HepG2 (cell line): ENCODE measurements at regions not wholly inside any gene's neighbourhood (a gene's known extent, or its start where the extent isn't known, plus 50 kb on each side); places are given as distances from the start of the nearest gene placed in this dataset.

Experiments
- ATAC-seq: fragments of 200-7000 bp; cut with Tn5 transposase; 3 replicates; pipeline ENCODE4 v1.9.1; 2020; ENCODE audit warnings: mild to moderate bottlenecking, moderate library complexity
- BruUV-seq: library from RNA; stranded (reverse); fragments of 400-500 nt; replicated peaks from 2 replicates; lab custom pipeline; 2021; lab: Mats Ljungman, UMichigan
- CTCF ChIA-PET: fragments of 300-600 bp; formaldehyde crosslinking; extraction: SDS; loops from one replicate; lab custom pipeline; 2021; ENCODE audit warnings: low total read pairs, inconsistent platforms, low intra/inter-chr PET ratio; lab: Yijun Ruan, JAX
- POLR2A ChIA-PET: fragments of 350-600 bp; sonication (Branson Sonifier 250); formaldehyde crosslinking; loops from one replicate; lab custom pipeline; 2020; ENCODE audit warnings: antibody characterized with exemption, inconsistent platforms; lab: Yijun Ruan, JAX
- DNase-seq: peaks from one replicate; pipeline ENCODE4 v3.0.0-alpha.2; 2015; ENCODE audit warnings: low spot score
- FAIRE-seq: peaks from 3 replicates; lab custom pipeline; 2011; peaks lifted over from hg19 to GRCh38; lab: Jason Lieb, UNC
- H2AFZ ChIP-seq: one replicate; pipeline ENCODE4 v1.6.1; 2011; ENCODE audit warnings: low read length, inconsistent platforms
- H3K27ac ChIP-seq: fragments of 300-600 bp; 3 replicates; pipeline ENCODE4 v1.8.0; 2011; ENCODE audit warnings: mixed run types, mild to moderate bottlenecking, mixed read lengths, low read length, inconsistent platforms; ENCODE audit not compliant: insufficient read depth; ENCODE audit errors: extremely low read length
- H3K27me3 ChIP-seq, 2 experiments: fragments of 200-600 bp in 1 of 2; 2 replicates in 1 of 2; 3 replicates in 1 of 2; pipeline versions ENCODE4 v1.6.0 to v1.8.0; 2011; ENCODE audit warnings: low read length in 2 of 2, mild to moderate bottlenecking in 2 of 2, moderate library complexity in 2 of 2, inconsistent platforms in 1 of 2; ENCODE audit not compliant: insufficient read depth in 2 of 2, control insufficient read depth in 1 of 2
- H3K36me3 ChIP-seq, 2 experiments: fragments of 200-600 bp in 1 of 2; replicated peaks in 1 of 2; 2 replicates in 1 of 2; 3 replicates in 1 of 2; pipeline versions ENCODE4 v1.5.1 to v1.8.0; 2011; ENCODE audit warnings: low read length in 2 of 2, inconsistent platforms in 1 of 2; ENCODE audit not compliant: insufficient read depth in 2 of 2, control insufficient read depth in 1 of 2
- H3K4me1 ChIP-seq: 2 replicates; pipeline ENCODE4 v1.5.1; 2012; ENCODE audit warnings: low read length, inconsistent platforms; ENCODE audit not compliant: insufficient read depth
- H3K4me2 ChIP-seq: 2 replicates; pipeline ENCODE4 v1.6.0; 2011; ENCODE audit warnings: low read depth, low read length, inconsistent platforms
- H3K4me3 ChIP-seq, 3 experiments: fragments of 200-600 bp in 1 of 3; sonication (generic), shearing (Covaris generic) in 1 of 3; replicated peaks in 1 of 3; 2 replicates each; pipeline ENCODE4 v1.5.1; 2011 to 2016; ENCODE audit warnings: low read length in 3 of 3, inconsistent platforms in 2 of 3, low read depth in 2 of 3, mild to moderate bottlenecking in 2 of 3, control low read depth in 1 of 3, mixed read lengths in 1 of 3; ENCODE audit not compliant: insufficient read depth in 1 of 3
- H3K79me2 ChIP-seq: one replicate; pipeline ENCODE4 v1.6.1; 2011; ENCODE audit warnings: low read length, inconsistent platforms; ENCODE audit not compliant: insufficient read depth
- H3K9ac ChIP-seq: 2 replicates; pipeline ENCODE4 v1.6.0; 2011; ENCODE audit warnings: mild to moderate bottlenecking, low read depth, low read length, inconsistent platforms; ENCODE audit not compliant: insufficient read depth
- H3K9me3 ChIP-seq: 2 replicates; pipeline ENCODE4 v1.5.1; 2012; ENCODE audit warnings: mild to moderate bottlenecking, low read length
- H4K20me1 ChIP-seq: 2 replicates; pipeline ENCODE4 v1.6.0; 2011; ENCODE audit warnings: inconsistent platforms, mild to moderate bottlenecking, low read length, moderate library complexity; ENCODE audit not compliant: insufficient read depth
- BCL6 ChIP-seq: IDR thresholded peaks from 2 replicates; pipeline ENCODE4 v1.6.1; 2016; ENCODE audit warnings: missing genetic modification reagents, missing compliant biosample characterization
- HDAC6 ChIP-seq: fragments of 200-600 bp; sonication (generic); IDR thresholded peaks from 2 replicates; pipeline ENCODE4 v1.7.0; 2017; ENCODE audit warnings: mild to moderate bottlenecking, antibody characterized with exemption, low read length, low read depth
- ZBTB42 ChIP-seq: sonication (generic); formaldehyde crosslinking; IDR thresholded peaks from 2 replicates; pipeline ENCODE4 v1.5.0; 2020; ENCODE audit warnings: mild to moderate bottlenecking, missing genetic modification reagents
- ZFP62 ChIP-seq: sonication (generic); formaldehyde crosslinking; IDR thresholded peaks from 2 replicates; pipeline ENCODE4 v1.4.0; 2020; ENCODE audit warnings: missing genetic modification reagents
- WGBS: methylation state at CpG from one replicate; pipeline ENCODE4 v1.1.6; 2017; ENCODE audit warnings: low lambda C conversion rate; 5-methylcytosine and 5-hydroxymethylcytosine counted together
- in situ Hi-C: cut with HindIII; loops from 2 replicates; pipeline ENCODE4 v1.10.0; 2017; ENCODE audit warnings: low pct_unique_long_range_greater_than_20kb; ENCODE audit not compliant: extremely low pct_ligation_motif_present
- intact Hi-C: fragments of 100-400 bp; cut with micrococcal nuclease; formaldehyde crosslinking; loops from one replicate; pipeline ENCODE4 v1.10.0; 2022; ENCODE audit not compliant: unreplicated experiment
- TF ChIP-seq, protein P1 (sequence below), 2 experiments: sonication (generic) in 1 of 2; formaldehyde crosslinking in 1 of 2; IDR thresholded peaks; 2 replicates each; pipeline versions ENCODE4 v1.4.0 to v1.6.1; 2016 to 2020; ENCODE audit warnings: borderline replicate concordance in 1 of 2, low read depth in 1 of 2, mild to moderate bottlenecking in 1 of 2, missing genetic modification reagents in 1 of 2
- TF ChIP-seq, protein P2 (sequence below): sonication (generic); formaldehyde crosslinking; IDR thresholded peaks from 2 replicates; pipeline ENCODE4 v1.4.0; 2020; ENCODE audit warnings: mild to moderate bottlenecking, missing genetic modification reagents
- TF ChIP-seq, protein P3 (sequence below): sonication (generic); formaldehyde crosslinking; conservative IDR thresholded peaks from 2 replicates; pipeline ENCODE4 v1.4.0; 2020; ENCODE audit warnings: missing genetic modification reagents
- TF ChIP-seq, protein P4 (sequence below): sonication (generic); formaldehyde crosslinking; IDR thresholded peaks from 2 replicates; pipeline ENCODE4 v1.5.1; 2020; ENCODE audit warnings: mild to moderate bottlenecking, missing genetic modification reagents, moderate library complexity
- TF ChIP-seq, protein P5 (sequence below): sonication (generic); formaldehyde crosslinking; conservative IDR thresholded peaks from 2 replicates; pipeline ENCODE4 v1.8.0; 2022; ENCODE audit warnings: low read depth, missing genetic modification reagents

DNA sequence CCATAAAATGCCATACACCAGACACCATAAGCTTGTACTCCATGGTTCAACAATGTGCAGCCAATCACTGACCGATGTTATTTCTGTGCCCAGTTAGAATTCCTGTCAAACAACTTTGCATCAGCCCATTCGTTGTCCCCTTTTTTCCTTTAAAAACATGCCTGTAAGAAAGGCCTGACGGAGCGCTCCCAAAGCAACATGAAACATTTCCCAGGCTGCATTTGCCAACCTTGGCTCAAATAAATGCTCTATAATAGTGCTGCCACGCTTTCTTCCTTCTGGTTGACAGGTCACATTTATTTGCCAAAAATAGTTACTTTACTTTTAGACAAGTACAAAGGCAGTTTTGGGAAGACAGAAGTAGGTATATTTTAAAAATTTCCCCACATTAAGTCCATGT, 735.6 kb upstream of the PTPRD start:
- intact Hi-C loops = no loop called here
- Histone ChIP-seq H3K9me3 (peaks cover 66% of the 10 kb centered on the region), H3K27ac (no peak overlapping the region), H3K4me3 (no peak overlapping the region)
- TF ChIP-seq ZFP62 (CRISPR knock-in tag) (no peak), HDAC6 (no peak), BCL6 (no peak), ZBTB42 (CRISPR knock-in tag) (no peak)
- TF ChIP-seq, protein P1, sequence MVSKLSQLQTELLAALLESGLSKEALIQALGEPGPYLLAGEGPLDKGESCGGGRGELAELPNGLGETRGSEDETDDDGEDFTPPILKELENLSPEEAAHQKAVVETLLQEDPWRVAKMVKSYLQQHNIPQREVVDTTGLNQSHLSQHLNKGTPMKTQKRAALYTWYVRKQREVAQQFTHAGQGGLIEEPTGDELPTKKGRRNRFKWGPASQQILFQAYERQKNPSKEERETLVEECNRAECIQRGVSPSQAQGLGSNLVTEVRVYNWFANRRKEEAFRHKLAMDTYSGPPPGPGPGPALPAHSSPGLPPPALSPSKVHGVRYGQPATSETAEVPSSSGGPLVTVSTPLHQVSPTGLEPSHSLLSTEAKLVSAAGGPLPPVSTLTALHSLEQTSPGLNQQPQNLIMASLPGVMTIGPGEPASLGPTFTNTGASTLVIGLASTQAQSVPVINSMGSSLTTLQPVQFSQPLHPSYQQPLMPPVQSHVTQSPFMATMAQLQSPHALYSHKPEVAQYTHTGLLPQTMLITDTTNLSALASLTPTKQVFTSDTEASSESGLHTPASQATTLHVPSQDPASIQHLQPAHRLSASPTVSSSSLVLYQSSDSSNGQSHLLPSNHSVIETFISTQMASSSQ (IDR thresholded peaks at IDR 0.05; ENCODE audit: low read depth) = no peak
- TF ChIP-seq, protein P1 (CRISPR knock-in tag; IDR thresholded peaks at IDR 0.05; ENCODE audit: borderline replicate concordance) = no peak
- TF ChIP-seq, protein P2, sequence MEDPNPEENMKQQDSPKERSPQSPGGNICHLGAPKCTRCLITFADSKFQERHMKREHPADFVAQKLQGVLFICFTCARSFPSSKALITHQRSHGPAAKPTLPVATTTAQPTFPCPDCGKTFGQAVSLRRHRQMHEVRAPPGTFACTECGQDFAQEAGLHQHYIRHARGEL (CRISPR knock-in tag) = no peak
- TF ChIP-seq, protein P3, sequence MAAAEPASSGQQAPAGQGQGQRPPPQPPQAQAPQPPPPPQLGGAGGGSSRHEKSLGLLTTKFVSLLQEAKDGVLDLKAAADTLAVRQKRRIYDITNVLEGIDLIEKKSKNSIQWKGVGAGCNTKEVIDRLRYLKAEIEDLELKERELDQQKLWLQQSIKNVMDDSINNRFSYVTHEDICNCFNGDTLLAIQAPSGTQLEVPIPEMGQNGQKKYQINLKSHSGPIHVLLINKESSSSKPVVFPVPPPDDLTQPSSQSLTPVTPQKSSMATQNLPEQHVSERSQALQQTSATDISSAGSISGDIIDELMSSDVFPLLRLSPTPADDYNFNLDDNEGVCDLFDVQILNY (CRISPR knock-in tag) = no peak
- TF ChIP-seq, protein P4, sequence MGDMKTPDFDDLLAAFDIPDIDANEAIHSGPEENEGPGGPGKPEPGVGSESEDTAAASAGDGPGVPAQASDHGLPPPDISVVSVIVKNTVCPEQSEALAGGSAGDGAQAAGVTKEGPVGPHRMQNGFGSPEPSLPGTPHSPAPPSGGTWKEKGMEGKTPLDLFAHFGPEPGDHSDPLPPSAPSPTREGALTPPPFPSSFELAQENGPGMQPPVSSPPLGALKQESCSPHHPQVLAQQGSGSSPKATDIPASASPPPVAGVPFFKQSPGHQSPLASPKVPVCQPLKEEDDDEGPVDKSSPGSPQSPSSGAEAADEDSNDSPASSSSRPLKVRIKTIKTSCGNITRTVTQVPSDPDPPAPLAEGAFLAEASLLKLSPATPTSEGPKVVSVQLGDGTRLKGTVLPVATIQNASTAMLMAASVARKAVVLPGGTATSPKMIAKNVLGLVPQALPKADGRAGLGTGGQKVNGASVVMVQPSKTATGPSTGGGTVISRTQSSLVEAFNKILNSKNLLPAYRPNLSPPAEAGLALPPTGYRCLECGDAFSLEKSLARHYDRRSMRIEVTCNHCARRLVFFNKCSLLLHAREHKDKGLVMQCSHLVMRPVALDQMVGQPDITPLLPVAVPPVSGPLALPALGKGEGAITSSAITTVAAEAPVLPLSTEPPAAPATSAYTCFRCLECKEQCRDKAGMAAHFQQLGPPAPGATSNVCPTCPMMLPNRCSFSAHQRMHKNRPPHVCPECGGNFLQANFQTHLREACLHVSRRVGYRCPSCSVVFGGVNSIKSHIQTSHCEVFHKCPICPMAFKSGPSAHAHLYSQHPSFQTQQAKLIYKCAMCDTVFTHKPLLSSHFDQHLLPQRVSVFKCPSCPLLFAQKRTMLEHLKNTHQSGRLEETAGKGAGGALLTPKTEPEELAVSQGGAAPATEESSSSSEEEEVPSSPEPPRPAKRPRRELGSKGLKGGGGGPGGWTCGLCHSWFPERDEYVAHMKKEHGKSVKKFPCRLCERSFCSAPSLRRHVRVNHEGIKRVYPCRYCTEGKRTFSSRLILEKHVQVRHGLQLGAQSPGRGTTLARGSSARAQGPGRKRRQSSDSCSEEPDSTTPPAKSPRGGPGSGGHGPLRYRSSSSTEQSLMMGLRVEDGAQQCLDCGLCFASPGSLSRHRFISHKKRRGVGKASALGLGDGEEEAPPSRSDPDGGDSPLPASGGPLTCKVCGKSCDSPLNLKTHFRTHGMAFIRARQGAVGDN (CRISPR knock-in tag) = no peak
- TF ChIP-seq, protein P5, sequence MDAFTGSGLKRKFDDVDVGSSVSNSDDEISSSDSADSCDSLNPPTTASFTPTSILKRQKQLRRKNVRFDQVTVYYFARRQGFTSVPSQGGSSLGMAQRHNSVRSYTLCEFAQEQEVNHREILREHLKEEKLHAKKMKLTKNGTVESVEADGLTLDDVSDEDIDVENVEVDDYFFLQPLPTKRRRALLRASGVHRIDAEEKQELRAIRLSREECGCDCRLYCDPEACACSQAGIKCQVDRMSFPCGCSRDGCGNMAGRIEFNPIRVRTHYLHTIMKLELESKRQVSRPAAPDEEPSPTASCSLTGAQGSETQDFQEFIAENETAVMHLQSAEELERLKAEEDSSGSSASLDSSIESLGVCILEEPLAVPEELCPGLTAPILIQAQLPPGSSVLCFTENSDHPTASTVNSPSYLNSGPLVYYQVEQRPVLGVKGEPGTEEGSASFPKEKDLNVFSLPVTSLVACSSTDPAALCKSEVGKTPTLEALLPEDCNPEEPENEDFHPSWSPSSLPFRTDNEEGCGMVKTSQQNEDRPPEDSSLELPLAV (CRISPR knock-in tag) = no peak
- TF ChIP-seq, all 625 proteins: peak for 0
- in situ Hi-C loops = no loop called here
- no peaks in the 10 kb centered on the region for H3K4me1 ChIP-seq
- no peak for ATAC-seq
- ChIA-PET POLR2A (no interaction called here), CTCF (no interaction called here)
- no peak overlapping the region for H2AFZ ChIP-seq
- H4K20me1 ChIP-seq = no peaks in the 10 kb centered on the region
- no peaks in the 10 kb centered on the region for H3K27me3 ChIP-seq
- FAIRE-seq = no peak
- BruUV-seq = no TSS peak
- WGBS = 22% methylated on average over 5 of the region's 5 CpGs
- no peaks in the 10 kb centered on the region for H3K79me2 ChIP-seq
- no peak overlapping the region for H3K4me2 ChIP-seq
- no peak overlapping the region for H3K9ac ChIP-seq
- H3K36me3 ChIP-seq = no peaks in the 10 kb centered on the region
- no peak for DNase-seq
